GM19397 (cell line): ENCODE measurements at regions not wholly inside any gene's neighbourhood (a gene's known extent, or its start where the extent isn't known, plus 50 kb on each side); places are given as distances from the start of the nearest gene placed in this dataset.
"Not testable (repeated sequence)": the region's sequence is repeated elsewhere in the genome, so short reads cannot be mapped to it uniquely, and the experiment has no call there.

Experiments used
- ATAC-seq: cut with Tn5 transposase; IDR thresholded peaks from one replicate; pipeline ENCODE4 v1.9.1; 2021; ENCODE audit warnings: mild to moderate bottlenecking, moderate library complexity; ENCODE audit not compliant: unreplicated experiment

DNA sequence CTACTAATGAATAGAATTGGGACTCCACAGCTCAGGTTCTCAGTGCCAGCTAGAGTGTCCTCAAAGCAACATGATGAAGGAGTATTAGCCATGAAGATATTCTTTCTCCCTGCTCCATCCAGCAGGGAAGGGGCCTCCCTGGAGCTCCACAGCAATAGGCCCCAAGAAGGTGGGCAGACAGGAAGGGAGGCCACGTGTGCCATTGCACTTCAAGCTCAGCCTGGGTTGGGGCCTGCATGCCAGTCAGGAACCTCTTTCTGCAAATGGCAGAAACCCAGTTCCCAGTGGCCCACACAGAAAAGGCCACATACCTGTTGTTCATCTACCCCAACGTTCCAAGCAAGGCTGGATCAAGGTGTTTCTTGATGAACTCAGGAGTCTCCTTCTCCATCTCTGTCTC is 357.5 kb upstream of the SFSWAP start:
- ATAC-seq = no peak

DNA sequence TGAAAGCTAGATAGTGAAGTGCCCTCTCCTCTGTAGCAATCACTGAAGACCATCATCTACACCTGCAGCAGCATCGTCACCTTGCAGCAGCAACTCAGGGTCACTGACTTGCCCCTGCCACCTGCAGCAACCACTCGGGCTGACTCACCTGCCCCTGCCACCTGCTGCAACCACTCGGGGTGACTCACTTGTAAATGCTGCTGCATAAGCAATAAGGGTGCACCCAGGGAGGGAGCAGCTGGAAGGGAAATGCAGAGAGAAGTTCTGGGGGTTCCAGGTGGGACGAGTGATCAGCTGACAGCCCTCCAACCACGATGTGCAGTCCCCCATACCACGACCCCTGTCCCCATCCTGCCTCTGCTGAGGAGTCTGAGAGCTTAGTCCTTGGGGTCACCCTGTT is 357.1 kb upstream of the SFSWAP start:
- ATAC-seq = no peak

DNA sequence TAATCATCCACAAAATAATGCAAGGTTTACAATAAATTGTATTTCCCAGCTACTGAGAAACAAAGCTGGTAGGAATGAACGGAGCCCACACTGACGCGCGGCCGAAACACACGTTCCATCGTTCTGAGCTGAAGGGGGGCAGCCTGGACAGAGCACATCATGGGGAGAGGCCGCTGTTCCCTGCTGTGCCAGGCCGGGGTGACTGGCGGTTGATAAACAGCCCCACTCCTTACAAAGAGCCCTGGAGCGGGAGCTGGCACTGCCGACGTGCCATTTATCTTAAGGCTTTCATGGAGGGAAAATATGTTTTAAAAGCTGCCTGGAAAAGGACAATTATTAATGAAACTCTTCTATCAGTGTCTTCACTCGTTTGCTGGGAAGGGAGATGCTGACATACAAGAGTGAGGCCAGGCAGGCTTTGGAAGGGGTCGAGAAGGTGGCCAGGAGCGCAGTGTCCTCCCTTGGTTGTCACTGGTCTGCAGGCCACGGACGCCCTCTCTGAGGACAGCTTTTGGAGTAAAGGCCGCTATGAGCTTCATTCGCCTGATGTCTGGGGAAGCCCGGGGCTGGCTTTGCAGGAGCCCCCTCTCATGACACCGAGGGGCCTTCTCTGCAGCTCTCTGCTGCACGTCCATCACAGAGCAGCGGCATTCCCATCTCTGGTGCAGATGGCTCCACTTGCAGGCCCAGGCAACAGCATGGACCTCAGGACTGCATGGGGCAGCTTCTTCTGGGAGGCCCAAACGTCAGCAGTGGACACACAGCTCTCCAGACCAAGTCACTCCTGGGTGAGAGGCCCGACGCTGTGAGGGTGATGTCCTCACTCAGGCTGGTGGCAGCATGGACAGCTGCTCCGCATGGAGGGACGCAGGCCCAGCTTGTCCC is 355.3 kb upstream of the SFSWAP start:
- ATAC-seq = no peak

DNA sequence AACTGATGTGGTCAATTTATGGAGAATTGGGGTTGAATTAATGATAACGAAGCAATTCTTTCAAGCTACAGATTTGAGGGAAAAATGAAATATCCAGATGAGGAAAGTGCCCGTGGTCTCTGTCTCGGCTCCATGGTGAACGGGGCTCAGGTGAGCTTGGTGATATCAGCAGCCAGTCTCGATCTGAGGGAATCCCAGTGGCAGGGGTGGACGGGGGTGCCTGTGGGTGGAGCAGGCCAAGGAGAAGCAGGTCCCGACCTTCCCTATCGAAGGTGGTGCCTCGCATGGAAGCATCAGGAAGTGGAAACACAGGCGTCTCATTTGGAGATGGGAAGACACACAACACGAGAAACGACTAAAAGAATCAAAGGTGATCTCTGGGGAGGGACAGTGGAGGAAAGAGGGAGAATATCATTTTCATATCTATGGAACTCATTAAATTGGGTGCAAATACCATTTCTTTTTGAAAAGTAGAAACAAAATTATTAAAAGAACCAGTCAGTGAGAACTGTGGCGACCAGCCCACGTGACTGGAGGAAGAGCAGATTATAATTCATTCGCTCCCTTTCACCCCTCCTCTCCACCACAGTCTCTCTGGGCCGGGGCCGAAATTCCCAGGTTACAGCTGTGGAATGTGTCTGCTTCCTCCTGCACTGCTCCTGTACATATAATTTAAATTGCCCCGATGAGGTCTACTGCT is 354.3 kb upstream of the SFSWAP start:
- ATAC-seq = no peak

DNA sequence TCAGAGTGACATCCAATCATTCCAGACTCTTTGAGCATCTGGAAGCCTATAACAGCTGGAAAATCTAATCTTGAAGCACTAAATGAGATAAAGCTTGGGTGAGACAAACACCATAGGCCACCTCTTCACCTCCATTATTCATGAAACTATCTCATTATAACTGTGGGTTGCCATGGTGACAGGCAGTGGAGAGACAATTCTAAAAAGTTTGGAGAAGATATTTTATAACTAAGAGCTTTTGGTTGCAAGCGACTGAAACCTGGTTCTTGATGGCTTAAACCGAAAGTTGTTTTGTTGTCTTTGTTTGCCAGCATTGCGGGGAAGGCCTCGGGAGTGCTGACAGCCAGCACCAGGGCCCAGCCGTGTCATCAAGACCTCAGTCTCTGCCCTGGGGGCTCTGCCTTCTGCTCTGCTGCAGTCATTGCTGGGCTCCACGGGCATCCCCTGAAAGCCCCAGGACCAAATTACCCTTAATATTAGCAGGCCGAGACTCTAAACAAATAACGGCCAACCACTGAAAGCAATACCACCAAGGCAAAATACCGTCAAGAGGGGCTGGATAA is 353.6 kb upstream of the SFSWAP start:
- ATAC-seq = no peak

DNA sequence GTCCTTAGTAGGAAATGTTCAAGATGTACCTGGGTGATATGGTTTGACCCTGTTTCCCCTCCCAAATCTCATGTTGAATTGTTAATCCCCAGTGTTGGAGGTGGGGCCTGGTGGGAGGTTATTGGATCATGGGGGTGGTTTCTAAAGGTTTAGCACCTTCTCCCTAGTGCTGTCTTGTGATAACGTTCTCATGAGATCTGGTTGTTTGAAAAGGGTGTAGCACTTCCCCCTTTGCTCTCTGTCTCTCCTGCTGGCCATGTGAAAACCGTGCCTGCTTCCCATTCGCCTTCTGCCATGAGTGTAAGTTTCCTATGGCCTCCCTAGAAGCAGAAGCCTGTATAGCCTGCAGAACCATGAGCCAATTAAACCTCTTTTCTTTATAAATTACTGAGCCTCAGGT is 353.0 kb upstream of the SFSWAP start:
- ATAC-seq = no peak

DNA sequence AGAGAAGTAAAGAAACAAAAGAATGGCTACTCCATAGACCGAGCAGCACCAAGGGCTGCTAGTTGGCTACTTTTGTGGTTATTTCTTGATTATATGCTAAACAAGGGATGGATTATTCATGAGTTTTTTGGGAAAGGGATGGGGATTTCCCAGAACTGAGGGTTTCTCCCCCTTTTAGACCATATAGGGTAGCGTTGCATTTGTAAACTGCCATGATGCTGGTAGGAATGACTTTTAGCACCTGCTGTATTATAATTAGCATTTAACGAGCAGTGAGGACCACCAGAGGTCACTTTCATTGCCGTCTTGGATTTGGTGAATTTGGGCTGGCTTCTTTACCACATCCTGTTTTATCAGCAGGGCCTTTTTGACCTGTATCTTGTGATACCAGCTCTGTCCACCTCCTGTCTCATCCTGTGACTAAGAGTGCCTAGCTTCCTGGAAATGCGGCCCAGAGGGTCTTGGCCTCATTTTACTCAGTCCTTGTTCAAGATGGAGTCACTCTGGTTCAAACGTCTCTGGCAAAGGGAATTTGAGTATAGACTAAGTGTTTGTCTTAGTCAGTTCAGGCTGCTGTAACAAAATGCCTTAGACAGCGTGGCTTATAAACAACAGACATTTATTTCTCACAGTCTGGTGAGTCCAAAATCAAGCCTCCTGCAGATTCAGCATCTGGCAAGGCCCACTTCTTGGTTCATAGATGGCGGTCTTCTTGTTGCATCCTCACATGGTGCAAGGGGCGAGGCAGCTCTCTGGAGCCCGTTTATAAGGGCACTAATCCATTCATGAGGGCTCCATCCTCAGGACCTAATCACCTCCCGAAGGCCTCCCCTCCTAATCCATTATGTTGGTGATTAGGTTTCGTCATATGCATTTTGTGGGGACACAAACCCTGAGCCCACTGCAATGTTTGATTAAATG is 348.3 kb upstream of the SFSWAP start:
- no peak for ATAC-seq

DNA sequence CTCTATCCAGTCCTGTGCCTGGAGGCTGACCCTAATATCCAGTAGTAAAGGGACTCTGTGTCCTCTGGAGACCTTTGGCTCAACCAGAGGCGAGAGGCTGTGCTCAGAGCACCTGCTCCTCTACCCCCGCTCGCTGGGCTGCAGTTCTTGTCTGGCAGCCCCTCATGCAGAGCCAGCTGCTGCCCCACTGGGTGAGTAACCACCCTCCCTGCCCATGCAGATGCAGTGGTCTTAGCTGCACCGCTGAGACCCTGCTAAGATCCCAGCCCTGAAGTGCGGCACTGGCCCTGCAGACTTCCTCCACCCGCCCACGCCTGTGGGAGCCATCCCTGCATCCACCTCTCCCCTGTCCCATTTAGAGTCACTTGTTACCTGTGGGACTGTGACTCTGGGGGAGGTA is 347.5 kb upstream of the SFSWAP start:
- no peak for ATAC-seq

DNA sequence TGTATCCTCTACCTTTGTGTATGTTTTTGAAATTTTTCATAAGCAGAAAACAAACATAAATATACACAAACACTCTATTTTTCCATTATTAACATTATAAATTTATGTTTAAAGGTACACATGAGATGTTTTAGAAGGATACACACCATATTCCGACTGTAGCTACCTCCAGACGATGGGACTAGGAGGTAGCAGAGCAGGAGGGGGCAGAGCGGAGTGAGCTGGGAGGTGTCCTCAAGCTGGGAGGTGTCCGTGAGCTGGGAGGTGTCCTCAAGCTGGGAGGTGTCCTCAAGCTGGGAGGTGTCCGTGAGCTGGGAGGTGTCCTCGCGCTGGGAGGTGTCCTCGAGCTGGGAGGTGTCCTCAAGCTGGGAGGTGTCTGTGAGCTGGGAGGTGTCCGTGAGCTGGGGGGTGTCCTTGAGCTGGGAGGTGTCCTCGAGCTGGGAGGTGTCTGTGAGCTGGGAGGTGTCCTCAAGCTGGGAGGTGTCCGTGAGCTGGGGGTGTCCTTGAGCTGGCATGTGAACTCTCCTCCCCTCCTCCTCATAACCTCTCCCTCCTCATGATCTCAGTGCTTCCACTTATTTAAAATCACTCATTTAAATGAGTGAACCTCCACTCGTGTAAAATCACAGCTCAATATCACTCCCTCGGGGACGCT is 346.9 kb upstream of the SFSWAP start:
- no peak for ATAC-seq

DNA sequence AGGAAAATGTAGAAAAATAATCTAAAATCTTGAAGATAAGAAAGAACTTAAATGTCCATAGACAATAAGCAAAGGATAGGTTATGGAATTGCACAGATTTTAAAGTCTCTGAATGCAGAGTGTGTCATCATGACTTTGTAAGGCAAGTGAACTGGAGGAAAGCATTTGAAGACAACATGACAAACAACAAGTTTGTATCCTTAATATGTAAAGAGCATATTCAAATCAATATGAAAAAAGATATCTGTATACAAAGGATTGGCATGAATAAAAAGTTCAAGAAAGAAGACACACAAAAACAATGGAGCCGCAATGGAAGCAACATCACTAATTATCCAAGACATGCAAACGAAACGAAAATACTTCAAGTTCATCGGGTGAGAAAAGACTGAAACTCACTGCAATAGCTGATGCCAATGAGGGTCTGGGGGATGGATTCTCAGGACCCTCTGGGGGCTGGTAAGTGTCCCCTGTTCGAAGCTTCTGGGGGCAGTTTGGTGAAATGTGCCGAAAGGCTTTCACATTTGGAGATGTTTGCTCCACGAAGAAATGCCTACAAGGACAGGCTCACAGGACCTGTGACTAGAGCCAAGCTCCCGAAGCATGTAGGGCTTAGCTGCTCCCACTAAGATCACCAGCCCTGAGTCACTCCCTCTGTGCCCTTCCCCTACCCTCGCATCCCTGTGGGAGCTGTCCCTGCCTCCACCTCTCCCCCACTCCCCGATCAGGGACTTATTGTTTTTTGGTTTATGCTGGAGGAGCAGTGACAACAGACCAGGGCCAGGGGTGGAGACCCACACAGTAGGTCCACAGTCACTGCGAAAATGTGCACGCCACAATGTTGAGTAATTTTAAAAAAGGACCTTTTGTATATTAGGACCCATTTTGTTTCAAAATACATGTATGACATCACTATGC is 345.7 kb upstream of the SFSWAP start:
- ATAC-seq = no peak

DNA sequence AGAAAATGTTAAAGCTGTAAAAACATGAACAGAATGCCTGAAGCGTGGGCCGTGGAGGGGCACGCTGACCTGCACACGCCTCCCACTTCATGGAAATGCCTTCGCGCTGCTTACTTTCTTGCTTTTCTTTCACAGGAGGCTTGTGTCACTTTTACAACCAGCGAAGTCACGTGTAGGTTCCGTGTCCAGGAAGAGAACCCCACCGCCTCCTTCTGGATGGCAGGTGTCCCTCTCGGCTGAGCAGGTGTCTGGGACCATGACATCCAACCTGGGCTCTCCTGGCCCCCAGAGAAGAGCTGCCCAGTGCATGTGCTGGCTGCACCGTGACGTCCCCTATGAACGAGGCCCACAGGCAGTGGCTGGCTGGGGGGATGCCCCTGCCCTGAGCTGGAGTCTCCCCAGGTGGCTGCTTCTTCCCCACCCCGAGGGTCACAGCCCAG is 345.0 kb upstream of the SFSWAP start:
- no peak for ATAC-seq

DNA sequence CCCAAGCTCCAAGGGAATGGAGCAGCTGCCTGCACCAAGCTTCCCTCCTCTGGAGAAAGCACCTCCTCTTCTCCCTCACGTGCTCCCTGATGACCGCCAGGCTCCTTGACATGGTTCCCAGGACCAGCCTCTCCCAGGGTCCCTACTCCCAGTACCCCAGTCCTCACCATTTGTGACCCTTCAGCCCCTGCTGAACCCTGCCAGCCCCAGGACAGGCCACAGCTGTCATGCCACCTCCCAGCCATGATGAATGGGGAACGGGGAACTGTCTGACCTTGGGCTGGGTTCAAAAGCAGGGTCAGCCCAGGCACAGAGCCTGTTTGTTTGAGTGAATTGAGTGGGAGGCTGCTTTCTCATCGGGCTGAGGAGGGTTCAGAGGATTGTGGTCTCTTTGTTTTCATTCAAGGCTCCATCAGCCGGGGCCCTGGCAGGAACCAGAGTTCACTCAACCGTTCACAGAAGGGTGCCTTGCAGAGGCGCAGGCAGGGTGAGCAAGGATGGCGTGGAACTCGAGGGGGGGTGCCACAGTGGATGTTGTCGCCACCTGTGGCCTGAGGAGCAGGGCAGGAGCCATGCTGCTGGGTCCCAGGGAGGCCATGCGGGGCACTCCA is 344.5 kb upstream of the SFSWAP start:
- ATAC-seq = no peak

DNA sequence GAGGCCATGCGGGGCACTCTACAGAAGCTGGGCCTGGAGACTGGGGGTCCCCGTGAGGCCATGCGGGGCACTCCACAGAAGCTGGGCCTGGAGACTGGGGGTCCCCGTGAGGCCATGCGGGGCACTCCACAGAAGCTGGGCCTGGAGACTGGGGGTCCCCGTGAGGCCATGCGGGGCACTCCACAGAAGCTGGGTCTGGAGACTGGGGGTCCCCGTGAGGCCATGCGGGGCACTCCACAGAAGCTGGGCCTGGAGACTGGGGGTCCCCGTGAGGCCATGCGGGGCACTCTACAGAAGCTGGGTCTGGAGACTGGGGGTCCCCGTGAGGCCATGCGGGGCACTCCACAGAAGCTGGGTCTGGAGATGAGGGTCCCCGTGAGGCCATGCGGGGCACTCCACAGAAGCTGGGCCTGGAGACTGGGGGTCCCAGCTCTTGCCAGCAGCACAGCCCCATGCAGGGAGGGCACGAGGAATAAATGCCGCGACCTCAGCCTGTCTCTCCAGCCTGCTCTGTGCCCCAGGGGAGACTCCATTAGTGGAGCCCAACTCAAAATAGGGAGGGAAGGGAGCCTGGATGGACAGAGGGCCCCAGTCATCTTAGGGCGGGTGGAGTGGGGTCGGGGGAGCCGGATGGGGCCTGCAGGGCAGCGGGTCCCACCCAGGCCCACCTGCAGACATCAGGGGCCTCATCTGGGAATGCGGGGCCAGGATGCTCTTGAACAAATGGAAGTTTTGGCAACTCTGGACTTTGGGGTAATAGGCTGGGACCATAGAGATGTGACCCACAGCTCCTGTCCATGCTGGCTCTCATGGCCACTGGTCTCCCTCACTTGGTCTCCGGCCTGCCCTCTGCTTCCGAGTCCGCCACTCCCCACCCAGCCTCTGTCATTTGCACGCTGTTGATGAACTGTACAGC is 343.6 kb upstream of the SFSWAP start:
- ATAC-seq = not testable (repeated sequence)

DNA sequence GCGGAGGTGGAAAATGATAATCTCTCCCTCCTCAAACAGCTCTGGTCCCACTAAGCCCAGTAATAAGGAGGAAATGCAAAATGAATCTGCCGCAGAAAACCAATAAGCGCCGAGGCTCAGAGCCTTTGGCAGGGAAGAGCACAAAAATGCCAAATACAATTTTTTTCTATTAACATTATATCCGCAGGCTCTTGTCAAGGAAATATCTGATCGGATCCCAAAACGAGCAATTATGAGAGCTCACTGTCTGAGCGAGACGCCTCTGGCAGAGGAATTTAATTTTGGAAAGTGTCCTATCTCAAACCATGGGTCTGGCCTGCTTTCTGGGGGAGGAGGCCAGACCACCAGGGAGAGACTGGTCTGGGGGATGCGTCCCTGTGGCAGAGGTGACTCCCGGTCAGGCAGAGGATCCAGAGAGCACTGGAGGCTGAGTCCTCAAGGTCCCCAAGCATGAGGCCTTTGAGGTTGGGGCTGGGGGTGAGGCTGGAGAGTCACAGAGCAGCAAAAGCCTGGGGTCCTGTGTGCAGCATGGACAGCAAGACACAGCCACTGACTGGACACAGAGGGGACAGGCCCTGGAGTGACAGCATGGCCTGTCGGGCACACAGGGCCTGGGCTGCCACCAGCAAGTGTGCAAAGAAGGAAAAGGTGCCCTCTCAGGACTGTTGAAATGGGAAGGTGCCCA is 342.8 kb upstream of the SFSWAP start:
- ATAC-seq = no peak

DNA sequence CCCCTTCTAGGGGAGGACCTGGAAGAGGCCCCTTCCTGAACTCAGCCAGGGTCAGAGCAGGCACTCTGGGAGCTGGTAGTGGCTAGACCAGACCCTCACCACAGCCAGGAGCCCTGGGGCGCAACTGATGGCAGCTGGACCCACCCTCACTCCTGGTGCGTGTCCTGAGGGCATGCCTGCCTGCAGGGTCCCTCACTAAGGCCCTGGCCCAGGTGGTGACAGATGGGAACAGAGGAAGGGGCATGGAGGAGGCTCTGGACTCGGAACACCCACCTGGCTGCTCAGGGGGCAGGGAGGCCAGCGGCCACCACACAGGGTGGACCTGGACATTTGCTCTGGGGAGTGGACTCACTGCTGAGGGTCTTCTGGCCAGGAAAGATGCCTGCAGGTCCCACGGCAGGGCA is 342.2 kb upstream of the SFSWAP start:
- ATAC-seq = no peak

DNA sequence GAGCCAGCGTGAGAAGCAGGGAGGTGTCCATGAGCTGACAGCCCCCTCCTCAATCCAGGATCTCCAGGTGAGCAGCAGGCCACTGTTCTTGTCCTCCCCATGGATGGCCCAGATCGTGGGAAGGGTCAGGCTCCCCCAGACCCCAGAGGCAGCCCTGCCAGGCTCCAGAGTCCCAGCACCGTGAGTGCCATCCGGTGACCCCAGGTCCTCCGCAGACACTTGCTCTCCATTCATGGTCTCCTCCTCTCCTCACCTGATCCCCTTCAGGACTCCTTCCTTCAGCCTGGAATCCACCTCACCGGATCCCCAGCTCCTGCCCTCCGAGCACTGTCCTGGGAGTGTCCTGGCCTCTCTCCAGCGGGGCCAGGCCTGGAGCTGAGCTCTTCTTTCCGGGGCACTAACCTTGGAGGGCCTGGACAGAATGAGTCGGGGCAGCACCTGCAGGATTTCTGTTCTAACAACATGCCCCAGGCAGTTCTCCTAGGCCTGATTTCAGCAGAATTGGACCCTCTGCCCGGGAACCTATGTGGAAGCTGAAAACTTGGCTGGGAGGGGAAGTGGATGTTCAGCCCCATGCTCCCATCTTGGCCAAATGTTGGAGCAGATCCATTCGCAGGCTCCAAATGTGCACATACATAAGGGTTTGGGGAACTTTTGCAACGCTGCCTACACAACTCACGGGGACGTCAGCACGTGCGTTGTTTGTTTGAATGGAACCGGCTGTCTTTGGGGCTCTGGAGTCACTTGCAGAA is 341.6 kb upstream of the SFSWAP start:
- no peak for ATAC-seq

DNA sequence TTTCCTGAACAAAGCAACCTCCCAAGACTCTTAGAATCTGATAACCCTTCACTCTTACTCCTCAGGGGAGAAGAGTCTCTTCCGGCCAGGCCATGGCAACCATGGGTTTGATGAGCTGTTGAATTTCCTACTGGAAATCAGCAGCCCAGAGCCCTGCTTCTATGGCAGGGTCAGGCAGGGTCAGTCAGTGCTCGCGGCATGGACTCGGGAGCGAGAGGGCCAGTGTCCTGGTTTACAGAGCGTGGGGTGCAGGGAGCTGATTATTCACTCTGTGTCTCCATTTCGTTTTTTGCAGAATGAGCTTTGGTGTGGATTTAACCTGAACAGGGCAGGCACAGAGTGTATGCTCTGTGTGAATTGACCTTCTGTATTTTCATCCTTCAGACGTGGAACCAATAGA is 340.6 kb upstream of the SFSWAP start:
- ATAC-seq = no peak
